ENCODE measurements at regions not wholly inside any gene's neighbourhood (a gene's known extent, or its start where the extent isn't known, plus 50 kb on each side); places are given as distances from the start of the nearest gene placed in this dataset.

- Histone ChIP-seq H4K20me1 (ENCODE audit: insufficient read depth, low read length, poor library complexity, severe bottlenecking) (no peaks in the 10 kb centered on the region), H3K4me3 (ENCODE audit: low read length, poor library complexity, severe bottlenecking) (no peak overlapping the region), H3K9ac (ENCODE audit: low read depth, low read length, poor library complexity, severe bottlenecking) (no peak overlapping the region), H2AFZ (ENCODE audit: low read length) (no peak overlapping the region), H3F3A (ENCODE audit: low read depth) (no peaks in the 10 kb centered on the region), H3K9me2 (replicated peaks; ENCODE audit: low read depth, low read length) (no peaks in the 10 kb centered on the region), H3K36me3 (ENCODE audit: insufficient read depth, low read length) (no peaks in the 10 kb centered on the region), H3K79me2 (ENCODE audit: insufficient read depth, low read length) (no peaks in the 10 kb centered on the region), H3K27me3 (ENCODE audit: insufficient read depth, low read length, poor library complexity, severe bottlenecking) (no peaks in the 10 kb centered on the region), H3K4me2 (ENCODE audit: low read depth, low read length, poor library complexity, severe bottlenecking) (no peak overlapping the region), H3K9me3 (ENCODE audit: insufficient read depth, low read depth, low read length) (no peaks in the 10 kb centered on the region; the same call in 1 of the 2 replicates), H3K4me1 (ENCODE audit: insufficient read depth, low read length, poor library complexity, severe bottlenecking) (no peaks in the 10 kb centered on the region)
- TF ChIP-seq EZH2phosphoT487 (IDR thresholded peaks at IDR 0.05; ENCODE audit: borderline replicate concordance) (no peak), CTCF (conservative IDR thresholded peaks at IDR 0.05; ENCODE audit: low read length) (no peak)
Observed at GRCh38 chr13:106649495-106649894, 81.6 kb upstream of the ARGLU1 start.

- Histone ChIP-seq H3K9ac (ENCODE audit: low read depth, low read length, poor library complexity, severe bottlenecking) (no peak overlapping the region), H2AFZ (ENCODE audit: low read length) (no peak overlapping the region), H4K20me1 (ENCODE audit: insufficient read depth, low read length, poor library complexity, severe bottlenecking) (no peaks in the 10 kb centered on the region), H3K79me2 (ENCODE audit: insufficient read depth, low read length) (no peaks in the 10 kb centered on the region), H3K4me2 (ENCODE audit: low read depth, low read length, poor library complexity, severe bottlenecking) (no peak overlapping the region), H3K36me3 (ENCODE audit: insufficient read depth, low read length) (no peaks in the 10 kb centered on the region), H3K4me3 (ENCODE audit: low read length, poor library complexity, severe bottlenecking) (no peak overlapping the region), H3K9me2 (replicated peaks; ENCODE audit: low read depth, low read length) (no peaks in the 10 kb centered on the region), H3K27me3 (ENCODE audit: insufficient read depth, low read length, poor library complexity, severe bottlenecking) (no peaks in the 10 kb centered on the region), H3K4me1 (ENCODE audit: insufficient read depth, low read length, poor library complexity, severe bottlenecking) (no peaks in the 10 kb centered on the region), H3F3A (ENCODE audit: low read depth) (no peaks in the 10 kb centered on the region), H3K9me3 (ENCODE audit: insufficient read depth, low read depth, low read length) (no peaks in the 10 kb centered on the region; the same call in 1 of the 2 replicates)
- no peak for TF ChIP-seq EZH2phosphoT487 (IDR thresholded peaks at IDR 0.05; ENCODE audit: borderline replicate concordance)
- TF ChIP-seq CTCF (conservative IDR thresholded peaks at IDR 0.05; ENCODE audit: low read length) = no peak
Observed at GRCh38 chr13:106640515-106640914, 72.6 kb upstream of the ARGLU1 start.

- Histone ChIP-seq H3K9ac (ENCODE audit: low read depth, low read length, poor library complexity, severe bottlenecking) (no peak overlapping the region), H4K20me1 (ENCODE audit: insufficient read depth, low read length, poor library complexity, severe bottlenecking) (no peaks in the 10 kb centered on the region), H3F3A (ENCODE audit: low read depth) (no peaks in the 10 kb centered on the region), H3K79me2 (ENCODE audit: insufficient read depth, low read length) (no peaks in the 10 kb centered on the region), H3K27me3 (ENCODE audit: insufficient read depth, low read length, poor library complexity, severe bottlenecking) (no peaks in the 10 kb centered on the region), H3K9me2 (replicated peaks; ENCODE audit: low read depth, low read length) (no peaks in the 10 kb centered on the region), H3K4me1 (ENCODE audit: insufficient read depth, low read length, poor library complexity, severe bottlenecking) (no peaks in the 10 kb centered on the region), H3K4me2 (ENCODE audit: low read depth, low read length, poor library complexity, severe bottlenecking) (no peak overlapping the region), H2AFZ (ENCODE audit: low read length) (no peak overlapping the region), H3K9me3 (ENCODE audit: insufficient read depth, low read depth, low read length) (no peaks in the 10 kb centered on the region; the same call in 1 of the 2 replicates), H3K4me3 (ENCODE audit: low read length, poor library complexity, severe bottlenecking) (no peak overlapping the region), H3K36me3 (ENCODE audit: insufficient read depth, low read length) (no peaks in the 10 kb centered on the region)
- TF ChIP-seq EZH2phosphoT487 (IDR thresholded peaks at IDR 0.05; ENCODE audit: borderline replicate concordance) = no peak
- TF ChIP-seq CTCF (conservative IDR thresholded peaks at IDR 0.05; ENCODE audit: low read length) = no peak
Observed at GRCh38 chr13:106637519-106637918, 69.6 kb upstream of the ARGLU1 start.
